ENCODE measurements at regions not wholly inside any gene's neighbourhood (a gene's known extent, or its start where the extent isn't known, plus 50 kb on each side); places are given as distances from the start of the nearest gene placed in this dataset.
A peak's percentile ranks its signal among the peaks of the same experiment; 100 is the strongest.

DNA sequence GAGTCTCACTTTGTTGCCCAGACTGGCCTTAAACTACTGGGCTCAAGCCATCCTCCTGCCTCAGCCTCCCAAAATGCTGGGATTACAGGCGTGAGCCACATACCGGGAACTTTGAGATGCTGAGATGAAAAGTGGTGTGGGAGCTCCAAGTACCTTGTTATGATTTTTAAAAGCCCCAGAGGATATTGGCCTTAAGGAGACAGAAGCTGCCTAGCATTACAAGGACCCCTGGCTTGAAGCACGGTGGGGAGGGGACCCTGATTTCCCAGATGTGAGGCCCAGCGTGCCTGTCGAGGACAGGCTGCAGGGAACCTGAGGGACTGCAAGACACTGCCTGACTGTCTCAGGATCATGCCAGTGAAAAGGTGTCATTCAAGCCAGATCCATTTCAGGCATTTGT lies 75.3 kb upstream of the TIAM2 start:
- intact Hi-C loops (cut with DNase I), result loop anchor here in 3 of 10 donors (10.0 kb wide), 2 partner anchors 245 to 325 kb away; no protein-coding TSS in a partner anchor
- TF ChIP-seq, protein P1, sequence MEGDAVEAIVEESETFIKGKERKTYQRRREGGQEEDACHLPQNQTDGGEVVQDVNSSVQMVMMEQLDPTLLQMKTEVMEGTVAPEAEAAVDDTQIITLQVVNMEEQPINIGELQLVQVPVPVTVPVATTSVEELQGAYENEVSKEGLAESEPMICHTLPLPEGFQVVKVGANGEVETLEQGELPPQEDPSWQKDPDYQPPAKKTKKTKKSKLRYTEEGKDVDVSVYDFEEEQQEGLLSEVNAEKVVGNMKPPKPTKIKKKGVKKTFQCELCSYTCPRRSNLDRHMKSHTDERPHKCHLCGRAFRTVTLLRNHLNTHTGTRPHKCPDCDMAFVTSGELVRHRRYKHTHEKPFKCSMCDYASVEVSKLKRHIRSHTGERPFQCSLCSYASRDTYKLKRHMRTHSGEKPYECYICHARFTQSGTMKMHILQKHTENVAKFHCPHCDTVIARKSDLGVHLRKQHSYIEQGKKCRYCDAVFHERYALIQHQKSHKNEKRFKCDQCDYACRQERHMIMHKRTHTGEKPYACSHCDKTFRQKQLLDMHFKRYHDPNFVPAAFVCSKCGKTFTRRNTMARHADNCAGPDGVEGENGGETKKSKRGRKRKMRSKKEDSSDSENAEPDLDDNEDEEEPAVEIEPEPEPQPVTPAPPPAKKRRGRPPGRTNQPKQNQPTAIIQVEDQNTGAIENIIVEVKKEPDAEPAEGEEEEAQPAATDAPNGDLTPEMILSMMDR (IDR thresholded peaks at IDR 0.05), result no peak
- Histone ChIP-seq H3K36me3 (no peaks in the 10 kb centered on the region), H3K27ac (no peak overlapping the region), H3K4me3 (no peak overlapping the region), H3K27me3 (no peaks in the 10 kb centered on the region), H3K4me1 (peaks cover 0 to 8% (median 4%) of the 10 kb centered on the region in 9 donors), H3K9me3 (no peaks in the 10 kb centered on the region)
- DNase-seq, result no peak
- 95% methylated on average over 5 of the region's 5 CpGs for WGBS, 2 donors
- ATAC-seq, result no peak

DNA sequence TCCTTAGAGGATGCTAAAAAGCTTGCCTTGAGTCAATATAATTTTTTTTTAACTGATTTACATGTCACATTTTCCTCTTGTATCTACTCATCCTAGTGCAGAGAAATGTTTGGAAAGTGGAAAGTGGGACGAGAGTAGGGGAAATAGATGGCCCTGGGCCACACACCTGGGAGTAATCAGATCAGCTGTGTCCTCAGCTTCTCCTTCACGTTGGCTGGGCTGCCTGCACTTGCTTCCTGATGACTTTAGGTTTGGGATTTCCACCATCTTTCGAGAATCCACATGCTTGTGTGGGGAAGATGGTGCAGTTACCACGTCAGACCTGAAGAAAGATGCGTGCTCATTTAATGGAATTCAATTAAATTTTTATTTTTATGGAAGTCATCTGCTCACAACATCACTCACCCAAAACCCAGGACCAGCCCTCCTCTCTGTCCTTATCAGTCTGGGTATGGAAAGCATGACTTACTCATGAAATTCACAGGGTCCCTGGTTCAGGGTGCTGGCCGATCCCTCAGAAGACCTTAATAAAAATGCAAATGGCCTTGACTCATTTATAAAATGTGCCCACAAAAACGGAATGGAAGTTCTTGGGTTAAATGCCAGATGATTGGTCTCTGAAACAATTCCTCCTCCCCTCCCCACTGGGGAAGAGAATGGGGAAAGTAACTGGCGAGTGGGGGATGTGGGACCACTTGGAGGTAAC lies 74.5 kb upstream of the TIAM2 start:
- TF ChIP-seq, protein P1 (IDR thresholded peaks at IDR 0.05), result no peak
- Histone ChIP-seq H3K27me3 (no peaks in the 10 kb centered on the region), H3K4me1 (peaks cover 0 to 8% (median 4%) of the 10 kb centered on the region in 9 donors), H3K36me3 (no peaks in the 10 kb centered on the region), H3K27ac (no peak overlapping the region), H3K4me3 (no peak overlapping the region), H3K9me3 (no peaks in the 10 kb centered on the region)
- no peak for ATAC-seq
- intact Hi-C loops (cut with DNase I), result loop anchor here in 3 of 10 donors (10.0 kb wide), 2 partner anchors 246 to 324 kb away; no protein-coding TSS in a partner anchor
- 84 to 86% methylated on average over 8 of the region's 8 CpGs for WGBS, 2 donors
- no peak for DNase-seq

DNA sequence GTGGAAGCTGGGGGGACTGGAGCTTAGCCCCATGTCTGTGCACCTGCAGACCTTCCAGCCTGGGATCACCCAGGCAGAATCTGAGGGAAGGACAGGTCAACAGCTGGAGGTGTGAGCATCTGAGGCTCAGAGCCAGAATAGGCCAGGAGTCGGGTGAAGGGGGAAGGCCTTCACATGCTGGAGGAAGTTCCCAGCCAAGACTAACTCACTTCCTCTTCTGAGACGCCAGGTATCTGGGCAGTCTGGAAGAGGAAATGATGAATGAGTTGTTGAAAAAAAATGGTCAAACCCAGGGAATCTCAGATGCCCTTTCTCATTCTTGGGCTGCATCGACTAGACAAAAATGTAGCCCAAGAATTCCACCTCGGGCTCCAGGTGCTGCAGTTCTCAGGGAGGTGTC lies 73.6 kb upstream of the TIAM2 start:
- DNase-seq (no peak), ATAC-seq (no peak)
- no peaks in the 10 kb centered on the region for H3K9me3 ChIP-seq
- H3K27ac ChIP-seq, result no peak overlapping the region
- no peaks in the 10 kb centered on the region for H3K36me3 ChIP-seq
- WGBS, 2 donors, result 73 to 81% methylated on average over 4 of the region's 4 CpGs
- intact Hi-C loops (cut with DNase I), result loop anchor here in 3 of 10 donors (10.0 kb wide), 2 partner anchors 247 to 323 kb away; no protein-coding TSS in a partner anchor
- no peak overlapping the region for H3K4me3 ChIP-seq
- H3K4me1 ChIP-seq, result peaks cover 0 to 12% (median 4%) of the 10 kb centered on the region in 9 donors
- H3K27me3 ChIP-seq, result no peaks in the 10 kb centered on the region
- TF ChIP-seq, protein P1 (IDR thresholded peaks at IDR 0.05), result no peak

DNA sequence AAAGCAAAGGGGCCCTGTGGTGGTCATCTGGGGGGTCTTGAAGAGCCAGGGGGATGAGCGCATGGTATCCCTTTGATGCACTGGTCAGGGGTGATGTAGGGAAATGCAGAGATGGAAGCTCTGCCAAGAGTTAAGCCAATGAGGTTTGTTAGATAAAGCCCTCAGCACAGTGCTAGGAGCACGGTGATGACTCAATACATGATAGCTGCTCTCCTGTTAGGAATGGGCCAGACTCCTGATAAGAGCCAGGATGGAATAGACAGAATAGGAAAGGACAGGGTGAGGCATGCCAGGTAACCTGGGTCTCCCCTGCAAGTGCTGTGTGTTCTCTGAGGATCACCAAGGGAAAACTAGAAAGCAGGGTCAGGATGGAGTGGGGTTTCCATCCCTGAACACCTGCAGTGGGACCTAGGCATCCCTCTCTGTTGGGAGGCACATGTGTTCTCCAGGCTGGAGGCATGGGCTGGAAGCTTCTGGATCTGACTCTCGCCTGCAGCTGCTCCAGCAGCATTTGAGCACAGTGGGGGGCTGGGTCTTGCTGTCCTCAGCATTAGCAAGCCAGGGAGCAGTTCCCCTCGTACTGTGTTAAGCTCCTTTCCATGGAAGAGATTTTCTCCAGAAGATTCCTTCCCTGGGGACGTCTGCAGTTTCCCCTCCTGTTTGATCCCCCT lies 71.8 kb upstream of the TIAM2 start:
- H3K36me3 ChIP-seq, result no peaks in the 10 kb centered on the region
- H3K9me3 ChIP-seq, result no peaks in the 10 kb centered on the region
- peak in 4 of 8 donors; percentile 35 to 69 (median 36) for ATAC-seq
- H3K4me3 ChIP-seq, result no peak overlapping the region
- H3K4me1 ChIP-seq, result peaks cover 0 to 17% (median 4%) of the 10 kb centered on the region in 9 donors
- 76 to 78% methylated on average over 5 of the region's 5 CpGs for WGBS, 2 donors
- no peak overlapping the region for H3K27ac ChIP-seq
- DNase-seq, result no peak
- H3K27me3 ChIP-seq, result no peaks in the 10 kb centered on the region
- TF ChIP-seq, protein P1 (IDR thresholded peaks at IDR 0.05), result no peak
- intact Hi-C loops (cut with DNase I), result loop anchor here in 3 of 10 donors (10.0 kb wide), 2 partner anchors 249 to 321 kb away; no protein-coding TSS in a partner anchor

All from heart right ventricle (tissue), 16 donors.